CD14-positive monocyte (primary cell): ENCODE measurements at regions not wholly inside any gene's neighbourhood (a gene's known extent, or its start where the extent isn't known, plus 50 kb on each side); places are given as distances from the start of the nearest gene placed in this dataset.

Experiments used
- DNase-seq, 3 donors: peaks; one replicate each; pipeline ENCODE4 v3.0.0-alpha.2; 2011 to 2022
- H2AFZ ChIP-seq: 2 replicates; pipeline ENCODE4 v1.6.0; 2012; ENCODE audit warnings: mild to moderate bottlenecking, low read depth, low read length, inconsistent platforms; ENCODE audit not compliant: insufficient read depth, poor library complexity, severe bottlenecking
- H3K27ac ChIP-seq, 2 donors: 1 replicate in 1 of 2; 2 replicates in 1 of 2; pipeline ENCODE4 v1.5.1; 2012 to 2013; ENCODE audit warnings: low read length in 2 of 2, control low read depth in 1 of 2, inconsistent platforms in 1 of 2, low read depth in 1 of 2, mild to moderate bottlenecking in 1 of 2
- H3K27me3 ChIP-seq, 2 donors: one replicate each; pipeline versions ENCODE4 v1.6.0 to v1.6.1; 2011 to 2013; ENCODE audit warnings: low read length in 2 of 2; ENCODE audit not compliant: control insufficient read depth in 2 of 2, insufficient read depth in 2 of 2
- H3K36me3 ChIP-seq, 2 donors: replicated peaks in 1 of 2; 1 replicate in 1 of 2; 2 replicates in 1 of 2; pipeline versions ENCODE4 v1.5.1 to v1.6.1; 2012 to 2013; ENCODE audit warnings: low read length in 2 of 2, control low read depth in 1 of 2, inconsistent platforms in 1 of 2, mild to moderate bottlenecking in 1 of 2; ENCODE audit not compliant: insufficient read depth in 2 of 2, control insufficient read depth in 1 of 2
- H3K4me1 ChIP-seq, 2 donors: 1 replicate in 1 of 2; 2 replicates in 1 of 2; pipeline versions ENCODE4 v1.5.1 to v1.6.1; 2012 to 2013; ENCODE audit warnings: low read length in 2 of 2, control low read depth in 1 of 2, inconsistent platforms in 1 of 2, mild to moderate bottlenecking in 1 of 2, moderate library complexity in 1 of 2; ENCODE audit not compliant: insufficient read depth in 2 of 2, control insufficient read depth in 1 of 2
- H3K4me2 ChIP-seq: replicated peaks from 2 replicates; pipeline ENCODE3; 2012; ENCODE audit warnings: low read length, moderate library complexity, mild to moderate bottlenecking; ENCODE audit not compliant: poor library complexity, severe bottlenecking; ENCODE audit errors: extremely low read depth
- H3K4me3 ChIP-seq, 3 experiments: fragments of 200-600 bp in 1 of 3; sonication (generic) in 1 of 3; replicated peaks in 1 of 3; 1 replicate in 2 of 3; 2 replicates in 1 of 3; pipeline ENCODE4 v1.5.1; 2011 to 2013; ENCODE audit warnings: low read length in 3 of 3, mild to moderate bottlenecking in 3 of 3, control low read depth in 2 of 3, low read depth in 2 of 3, inconsistent platforms in 1 of 3, moderate library complexity in 1 of 3
- H3K79me2 ChIP-seq: 2 replicates; pipeline ENCODE4 v1.6.0; 2012; ENCODE audit warnings: mild to moderate bottlenecking, control low read depth, inconsistent platforms, low read length, moderate library complexity; ENCODE audit not compliant: insufficient read depth
- H3K9ac ChIP-seq: 2 replicates; pipeline ENCODE4 v1.6.0; 2017; ENCODE audit warnings: low read length, mild to moderate bottlenecking; ENCODE audit not compliant: insufficient read depth, poor library complexity, severe bottlenecking
- H3K9me3 ChIP-seq, 2 donors: replicated peaks in 1 of 2; 1 replicate in 1 of 2; 2 replicates in 1 of 2; pipeline versions ENCODE4 v1.5.1 to v1.6.1; 2012 to 2013; ENCODE audit warnings: low read length in 2 of 2, control low read depth in 1 of 2; ENCODE audit not compliant: control insufficient read depth in 1 of 2, insufficient read depth in 1 of 2
- H4K20me1 ChIP-seq: 2 replicates; pipeline ENCODE4 v1.6.0; 2012; ENCODE audit warnings: mild to moderate bottlenecking, low read length, control low read depth, moderate library complexity; ENCODE audit not compliant: insufficient read depth
- H3K27ac Mint-ChIP-seq, 7 donors: one replicate each; pipeline ENCODE4 v1.8.0; 2020; ENCODE audit warnings: mild to moderate bottlenecking in 7 of 7, mixed read lengths in 7 of 7, moderate library complexity in 6 of 7, inconsistent platforms in 2 of 7
- H3K27me3 Mint-ChIP-seq, 3 donors: one replicate each; pipeline ENCODE4 v1.8.0; 2021 to 2022; ENCODE audit warnings: low read depth in 3 of 3, mild to moderate bottlenecking in 3 of 3, mixed read lengths in 3 of 3, moderate library complexity in 3 of 3, inconsistent platforms in 1 of 3
- H3K36me3 Mint-ChIP-seq, 2 donors: one replicate each; pipeline ENCODE4 v1.8.0; 2020; ENCODE audit warnings: mixed read lengths in 2 of 2, inconsistent platforms in 1 of 2, mild to moderate bottlenecking in 1 of 2
- H3K4me1 Mint-ChIP-seq: one replicate; pipeline ENCODE4 v1.8.0; 2020; ENCODE audit warnings: mild to moderate bottlenecking, mixed read lengths
- H3K4me3 Mint-ChIP-seq, 2 donors: one replicate each; pipeline ENCODE4 v1.8.0; 2020; ENCODE audit warnings: mild to moderate bottlenecking in 2 of 2, mixed read lengths in 2 of 2, moderate library complexity in 1 of 2
- H3K9me3 Mint-ChIP-seq, 7 donors: one replicate each; pipeline ENCODE4 v1.8.0; 2020 to 2022; ENCODE audit warnings: mixed read lengths in 7 of 7, mild to moderate bottlenecking in 6 of 7, moderate library complexity in 6 of 7, inconsistent platforms in 2 of 7
- CTCF ChIP-seq: fragments of 200-600 bp; IDR thresholded peaks from one replicate; pipeline ENCODE4 v1.8.0; 2022; ENCODE audit warnings: antibody characterized with exemption, mild to moderate bottlenecking
- WGBS: methylation state at CpG from one replicate; pipeline ENCODE4 v1.1.5; 2013; ENCODE audit warnings: missing lambda C conversion rate; ENCODE audit not compliant: insufficient coverage; 5-methylcytosine and 5-hydroxymethylcytosine counted together
- intact Hi-C, 2 donors: fragments of 100-400 bp; cut with micrococcal nuclease; formaldehyde crosslinking; loops; one replicate each; pipeline versions ENCODE4 v1.15.0 to v1.15.1; 2023

- Histone ChIP-seq H3K27me3 (no peaks in the 10 kb centered on the region), H3K36me3 (no peaks in the 10 kb centered on the region), H3K4me1 (no peaks in the 10 kb centered on the region), H3K27ac (no peak overlapping the region), H3K79me2 (no peaks in the 10 kb centered on the region), H3K9me3 (peaks cover 15 to 16% of the 10 kb centered on the region in 2 donors), H3K4me2 (no peak overlapping the region), H4K20me1 (no peaks in the 10 kb centered on the region), H2AFZ (no peak overlapping the region), H3K9ac (no peak overlapping the region), H3K4me3 (no peak overlapping the region)
- Mint-ChIP-seq H3K4me1 (no peaks in the 10 kb centered on the region), H3K27ac (no peak overlapping the region), H3K27me3 (peaks cover 0 to 2% (median 1%) of the 10 kb centered on the region in 3 donors), H3K9me3 (peaks cover 7 to 27% (median 18%) of the 10 kb centered on the region in 7 donors), H3K4me3 (no peak overlapping the region), H3K36me3 (no peaks in the 10 kb centered on the region)
- no peak for TF ChIP-seq CTCF
- no peak for DNase-seq
- intact Hi-C loops: no loop called here
- no CpG with 5 or more reads among the region's 1 CpG for WGBS
Measured at GRCh38 chr14:86973177-86973576, 1019.8 kb downstream of the GALC start.

GRCh38 chr14:86971292-86971691 is 1021.7 kb downstream of the GALC start:
- H3K36me3 Mint-ChIP-seq: no peaks in the 10 kb centered on the region
- DNase-seq: no peak
- no peaks in the 10 kb centered on the region for H3K4me1 ChIP-seq
- no peak overlapping the region for H3K27ac ChIP-seq
- no peak overlapping the region for H3K9ac ChIP-seq
- H3K4me1 Mint-ChIP-seq: no peaks in the 10 kb centered on the region
- H2AFZ ChIP-seq: no peak overlapping the region
- H3K4me3 Mint-ChIP-seq: no peak overlapping the region
- H3K4me3 ChIP-seq: no peak overlapping the region
- H3K36me3 ChIP-seq: no peaks in the 10 kb centered on the region
- intact Hi-C loops: no loop called here
- peaks cover 0 to 2% (median 0%) of the 10 kb centered on the region in 3 donors for H3K27me3 Mint-ChIP-seq
- no peak overlapping the region for H3K4me2 ChIP-seq
- 90% methylated on average over 2 of the region's 2 CpGs for WGBS
- H3K9me3 Mint-ChIP-seq: peaks cover 8 to 31% (median 19%) of the 10 kb centered on the region in 7 donors
- no peak for TF ChIP-seq CTCF
- H4K20me1 ChIP-seq: no peaks in the 10 kb centered on the region
- H3K79me2 ChIP-seq: no peaks in the 10 kb centered on the region
- no peaks in the 10 kb centered on the region for H3K27me3 ChIP-seq
- peaks cover 16 to 19% of the 10 kb centered on the region in 2 donors for H3K9me3 ChIP-seq
- H3K27ac Mint-ChIP-seq: no peak overlapping the region
